Osteoblast (primary cell): ENCODE measurements at regions not wholly inside any gene's neighbourhood (a gene's known extent, or its start where the extent isn't known, plus 50 kb on each side); places are given as distances from the start of the nearest gene placed in this dataset.

Experiments used
- DNase-seq: peaks from one replicate; pipeline ENCODE4 v3.0.0; 2011; ENCODE audit warnings: low spot score, mixed read lengths; ENCODE audit not compliant: insufficient read length; ENCODE audit errors: missing footprints
- H2AFZ ChIP-seq: 2 replicates; pipeline ENCODE4 v1.6.0; 2011; ENCODE audit warnings: mild to moderate bottlenecking, low read length
- H3K27ac ChIP-seq: 2 replicates; pipeline ENCODE4 v1.5.1; 2011; ENCODE audit warnings: mild to moderate bottlenecking, low read depth, low read length, moderate library complexity
- H3K27me3 ChIP-seq: 2 replicates; pipeline ENCODE4 v1.6.0; 2012; ENCODE audit warnings: mild to moderate bottlenecking, control low read depth, inconsistent platforms, low read length, moderate library complexity; ENCODE audit not compliant: insufficient read depth
- H3K36me3 ChIP-seq: 2 replicates; pipeline ENCODE4 v1.5.1; 2011; ENCODE audit warnings: mild to moderate bottlenecking, low read length, control low read depth, moderate library complexity; ENCODE audit not compliant: insufficient read depth
- H3K4me1 ChIP-seq: 2 replicates; pipeline ENCODE4 v1.5.1; 2011; ENCODE audit warnings: mild to moderate bottlenecking, low read length, control low read depth, moderate library complexity; ENCODE audit not compliant: insufficient read depth
- H3K4me2 ChIP-seq: 2 replicates; pipeline ENCODE4 v1.6.0; 2011; ENCODE audit warnings: mild to moderate bottlenecking, low read length; ENCODE audit not compliant: insufficient read depth
- H3K4me3 ChIP-seq: fragments of 200-600 bp; sonication (generic); 3 replicates; pipeline ENCODE4 v1.5.1; 2012; ENCODE audit warnings: mild to moderate bottlenecking, low read length, inconsistent platforms; ENCODE audit not compliant: insufficient read depth
- H3K79me2 ChIP-seq: 2 replicates; pipeline ENCODE4 v1.6.0; 2012; ENCODE audit warnings: mild to moderate bottlenecking, low read length, control low read depth, inconsistent platforms; ENCODE audit not compliant: insufficient read depth
- H3K9me3 ChIP-seq: 2 replicates; pipeline ENCODE4 v1.5.1; 2011; ENCODE audit warnings: low read depth, low read length, control low read depth
- H4K20me1 ChIP-seq: 2 replicates; pipeline ENCODE4 v1.6.0; 2012; ENCODE audit warnings: mild to moderate bottlenecking, low read length, control low read depth; ENCODE audit not compliant: insufficient read depth
- TF ChIP-seq, protein P1 (sequence below): IDR thresholded peaks from 2 replicates; pipeline ENCODE4 v1.5.1; 2011; ENCODE audit warnings: mild to moderate bottlenecking, low read depth, low read length, moderate library complexity; ENCODE audit errors: extremely low read depth

- TF ChIP-seq, protein P1, sequence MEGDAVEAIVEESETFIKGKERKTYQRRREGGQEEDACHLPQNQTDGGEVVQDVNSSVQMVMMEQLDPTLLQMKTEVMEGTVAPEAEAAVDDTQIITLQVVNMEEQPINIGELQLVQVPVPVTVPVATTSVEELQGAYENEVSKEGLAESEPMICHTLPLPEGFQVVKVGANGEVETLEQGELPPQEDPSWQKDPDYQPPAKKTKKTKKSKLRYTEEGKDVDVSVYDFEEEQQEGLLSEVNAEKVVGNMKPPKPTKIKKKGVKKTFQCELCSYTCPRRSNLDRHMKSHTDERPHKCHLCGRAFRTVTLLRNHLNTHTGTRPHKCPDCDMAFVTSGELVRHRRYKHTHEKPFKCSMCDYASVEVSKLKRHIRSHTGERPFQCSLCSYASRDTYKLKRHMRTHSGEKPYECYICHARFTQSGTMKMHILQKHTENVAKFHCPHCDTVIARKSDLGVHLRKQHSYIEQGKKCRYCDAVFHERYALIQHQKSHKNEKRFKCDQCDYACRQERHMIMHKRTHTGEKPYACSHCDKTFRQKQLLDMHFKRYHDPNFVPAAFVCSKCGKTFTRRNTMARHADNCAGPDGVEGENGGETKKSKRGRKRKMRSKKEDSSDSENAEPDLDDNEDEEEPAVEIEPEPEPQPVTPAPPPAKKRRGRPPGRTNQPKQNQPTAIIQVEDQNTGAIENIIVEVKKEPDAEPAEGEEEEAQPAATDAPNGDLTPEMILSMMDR: no peak
- no peak for DNase-seq
- H3K27me3 ChIP-seq: no peaks in the 10 kb centered on the region
- H3K27ac ChIP-seq: no peak overlapping the region
- no peaks in the 10 kb centered on the region for H3K36me3 ChIP-seq
- H3K4me3 ChIP-seq: no peak overlapping the region
- no peaks in the 10 kb centered on the region for H3K9me3 ChIP-seq
- H3K4me2 ChIP-seq: no peak overlapping the region
- no peaks in the 10 kb centered on the region for H3K79me2 ChIP-seq
- H2AFZ ChIP-seq: no peak overlapping the region
- H3K4me1 ChIP-seq: no peaks in the 10 kb centered on the region
- no peaks in the 10 kb centered on the region for H4K20me1 ChIP-seq
Observed at GRCh38 chr18:75896865-75897264, 469.4 kb upstream of the SMIM21 start.

DNA sequence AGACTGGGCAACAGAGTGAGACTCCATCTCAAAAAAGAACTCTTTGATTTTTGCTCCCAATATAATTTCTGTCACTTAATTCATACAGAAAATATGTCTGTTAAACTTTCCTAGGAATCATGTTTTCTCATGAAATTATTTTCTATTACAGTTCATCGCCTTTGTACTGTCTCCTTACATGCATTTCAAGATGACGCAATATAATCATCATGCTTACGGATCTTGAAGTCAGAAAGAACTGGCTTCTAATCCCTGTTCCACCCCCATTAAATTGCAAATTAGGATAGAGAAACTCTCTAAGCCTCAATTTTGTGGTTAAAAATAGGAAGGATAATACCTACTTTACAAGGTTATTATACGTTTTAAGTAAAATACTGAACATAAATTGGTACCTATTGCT is 467.6 kb upstream of the SMIM21 start:
- Histone ChIP-seq H3K4me2 (no peak overlapping the region), H4K20me1 (no peaks in the 10 kb centered on the region), H3K4me3 (no peak overlapping the region), H3K27ac (no peak overlapping the region), H2AFZ (no peak overlapping the region), H3K79me2 (no peaks in the 10 kb centered on the region), H3K36me3 (no peaks in the 10 kb centered on the region), H3K27me3 (no peaks in the 10 kb centered on the region), H3K4me1 (no peaks in the 10 kb centered on the region), H3K9me3 (no peaks in the 10 kb centered on the region)
- TF ChIP-seq, protein P1: no peak
- no peak for DNase-seq

GRCh38 chr18:75884728-75885127 is 457.2 kb upstream of the SMIM21 start:
- Histone ChIP-seq H3K4me2 (no peak overlapping the region), H3K27me3 (no peaks in the 10 kb centered on the region), H3K9me3 (peaks cover 2% of the 10 kb centered on the region), H4K20me1 (no peaks in the 10 kb centered on the region), H3K27ac (no peak overlapping the region), H3K79me2 (no peaks in the 10 kb centered on the region), H3K4me3 (no peak overlapping the region), H2AFZ (no peak overlapping the region), H3K36me3 (no peaks in the 10 kb centered on the region), H3K4me1 (no peaks in the 10 kb centered on the region)
- no peak for DNase-seq
- TF ChIP-seq, protein P1: no peak

- H3K27ac ChIP-seq: no peak overlapping the region
- no peaks in the 10 kb centered on the region for H3K27me3 ChIP-seq
- no peaks in the 10 kb centered on the region for H3K36me3 ChIP-seq
- DNase-seq: no peak
- no peaks in the 10 kb centered on the region for H3K4me1 ChIP-seq
- no peak overlapping the region for H2AFZ ChIP-seq
- TF ChIP-seq, protein P1: no peak
- H3K9me3 ChIP-seq: peaks cover 2% of the 10 kb centered on the region
- no peaks in the 10 kb centered on the region for H3K79me2 ChIP-seq
- H3K4me2 ChIP-seq: no peak overlapping the region
- H4K20me1 ChIP-seq: no peaks in the 10 kb centered on the region
- H3K4me3 ChIP-seq: no peak overlapping the region
Observed at GRCh38 chr18:75880925-75881504, 453.5 kb upstream of the SMIM21 start.
